Naive thymus-derived CD8-positive, alpha-beta T cell (primary cell): ENCODE measurements at regions not wholly inside any gene's neighbourhood (a gene's known extent, or its start where the extent isn't known, plus 50 kb on each side); places are given as distances from the start of the nearest gene placed in this dataset.

Experiments used
- ATAC-seq, 2 donors: fragments of 150-1000 bp; cut with Tn5 transposase in 1 of 2; sonication (Bioruptor Pico), chemical (Tn5 transposase) in 1 of 2; 1 replicate in 1 of 2; 2 replicates in 1 of 2; pipeline ENCODE4 v1.10.0; 2021; ENCODE audit warnings: mild to moderate bottlenecking in 2 of 2, moderate library complexity in 2 of 2
- POLR2A ChIA-PET: fragments of 350-600 bp; sonication (Branson Sonifier 250); formaldehyde crosslinking; loops from one replicate; lab custom pipeline; 2021; ENCODE audit warnings: antibody characterized with exemption; lab: Charles Lee
- DNase-seq, 10 donors: peaks; one replicate each; pipeline versions ENCODE4 v3.0.0 to v3.0.0-alpha.2; 2020 to 2022
- H3K27ac Mint-ChIP-seq, 10 donors: one replicate each; pipeline ENCODE4 v1.8.0; 2020 to 2022; ENCODE audit warnings: mild to moderate bottlenecking in 10 of 10, mixed read lengths in 10 of 10, moderate library complexity in 4 of 10, inconsistent platforms in 1 of 10
- H3K27me3 Mint-ChIP-seq, 5 donors: one replicate each; pipeline ENCODE4 v1.8.0; 2021 to 2022; ENCODE audit warnings: mixed read lengths in 5 of 5
- H3K36me3 Mint-ChIP-seq, 3 donors: one replicate each; pipeline ENCODE4 v1.8.0; 2020 to 2022; ENCODE audit warnings: mixed read lengths in 3 of 3, mild to moderate bottlenecking in 2 of 3, inconsistent platforms in 1 of 3
- H3K4me1 Mint-ChIP-seq, 4 donors: one replicate each; pipeline ENCODE4 v1.8.0; 2021 to 2022; ENCODE audit warnings: mixed read lengths in 4 of 4
- H3K4me3 Mint-ChIP-seq, 10 donors: one replicate each; pipeline ENCODE4 v1.8.0; 2020 to 2022; ENCODE audit warnings: mild to moderate bottlenecking in 10 of 10, mixed read lengths in 10 of 10, moderate library complexity in 6 of 10, inconsistent platforms in 1 of 10
- H3K9me3 Mint-ChIP-seq, 9 donors: one replicate each; pipeline ENCODE4 v1.8.0; 2020 to 2022; ENCODE audit warnings: mixed read lengths in 9 of 9, mild to moderate bottlenecking in 3 of 9, inconsistent platforms in 1 of 9, moderate library complexity in 1 of 9

- peaks cover 0 to 2% (median 0%) of the 10 kb centered on the region in 4 donors for H3K4me1 Mint-ChIP-seq
- no peak for ATAC-seq
- no peak overlapping the region for H3K4me3 Mint-ChIP-seq
- H3K27ac Mint-ChIP-seq: no peak overlapping the region
- H3K9me3 Mint-ChIP-seq: no peaks in the 10 kb centered on the region
- H3K36me3 Mint-ChIP-seq: no peaks in the 10 kb centered on the region
- POLR2A ChIA-PET: no interaction called here
- H3K27me3 Mint-ChIP-seq: peaks cover 0 to 13% (median 3%) of the 10 kb centered on the region in 5 donors
- no peak for DNase-seq
These were observed 126.2 kb upstream of the SH3BP4 start for GRCh38 chr2:234825616-234826015.

DNA sequence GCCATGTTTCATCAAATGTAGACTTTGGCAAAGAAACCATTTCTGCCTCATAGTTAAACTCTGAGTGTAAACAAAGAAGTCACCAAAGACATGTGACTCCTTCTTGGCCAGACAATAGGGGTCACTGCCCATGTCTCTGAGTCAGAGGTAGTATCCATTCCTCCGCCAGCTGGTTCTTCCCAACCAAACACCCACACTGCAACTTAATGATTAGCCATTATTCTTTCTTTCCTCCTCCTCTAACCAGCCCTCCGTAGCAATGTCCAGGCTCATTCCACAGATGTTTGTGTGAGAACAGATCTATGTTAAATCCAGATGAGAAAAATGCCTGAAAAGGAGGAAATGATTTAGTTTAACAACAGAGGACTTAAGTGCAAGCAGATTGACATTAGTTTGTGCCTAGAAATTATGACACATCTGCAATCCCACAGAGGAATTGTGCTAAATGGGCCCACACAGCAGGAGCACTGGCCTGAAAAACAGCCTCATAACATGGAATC lies 127.9 kb upstream of the SH3BP4 start:
- no peak for ATAC-seq
- POLR2A ChIA-PET: no interaction called here

DNA sequence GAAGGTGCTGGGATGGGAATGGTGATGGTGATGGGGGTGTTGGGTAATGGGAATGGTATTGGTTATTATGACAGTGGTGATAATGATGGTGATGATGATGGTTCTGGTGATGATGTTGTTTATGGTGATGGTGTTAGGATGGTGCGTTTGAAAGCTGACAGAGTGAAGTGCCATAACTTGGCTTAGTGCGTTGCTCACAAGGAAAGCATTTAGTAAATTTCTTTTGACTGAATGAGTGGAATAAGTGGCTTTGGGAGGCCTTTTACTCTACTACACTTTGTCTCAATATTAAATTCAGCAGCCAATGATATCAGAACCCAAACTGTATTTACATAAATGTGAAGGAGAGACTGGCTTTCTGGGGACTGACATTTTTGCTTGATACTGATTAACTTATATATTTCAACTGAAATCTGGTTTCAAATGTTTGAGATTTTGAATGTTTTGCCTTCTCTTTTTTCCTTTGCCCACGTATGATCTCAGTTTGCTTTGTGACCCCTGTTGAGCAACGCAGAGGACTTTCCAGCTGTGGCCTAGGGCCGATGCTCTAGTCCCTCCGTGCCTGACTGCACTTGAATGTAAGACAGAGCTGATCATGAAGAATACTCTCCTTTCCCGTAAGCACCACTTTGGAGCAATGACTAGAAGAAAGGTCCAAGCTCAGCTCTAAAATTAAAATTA lies 128.5 kb upstream of the SH3BP4 start:
- Mint-ChIP-seq H3K4me3 (no peak overlapping the region), H3K36me3 (no peaks in the 10 kb centered on the region), H3K27ac (no peak overlapping the region), H3K27me3 (peaks cover 0 to 13% (median 3%) of the 10 kb centered on the region in 5 donors), H3K4me1 (peaks cover 0 to 2% (median 0%) of the 10 kb centered on the region in 4 donors), H3K9me3 (no peaks in the 10 kb centered on the region)
- POLR2A ChIA-PET: no interaction called here
- no peak for ATAC-seq
- no peak for DNase-seq

More for the DNA sequence above, 127.9 kb upstream of the SH3BP4 start:
- Mint-ChIP-seq H3K4me1 (peaks cover 0 to 2% (median 0%) of the 10 kb centered on the region in 4 donors), H3K27me3 (peaks cover 0 to 11% (median 3%) of the 10 kb centered on the region in 5 donors), H3K4me3 (no peak overlapping the region), H3K9me3 (no peaks in the 10 kb centered on the region), H3K36me3 (no peaks in the 10 kb centered on the region), H3K27ac (no peak overlapping the region)
- no peak for DNase-seq

DNA sequence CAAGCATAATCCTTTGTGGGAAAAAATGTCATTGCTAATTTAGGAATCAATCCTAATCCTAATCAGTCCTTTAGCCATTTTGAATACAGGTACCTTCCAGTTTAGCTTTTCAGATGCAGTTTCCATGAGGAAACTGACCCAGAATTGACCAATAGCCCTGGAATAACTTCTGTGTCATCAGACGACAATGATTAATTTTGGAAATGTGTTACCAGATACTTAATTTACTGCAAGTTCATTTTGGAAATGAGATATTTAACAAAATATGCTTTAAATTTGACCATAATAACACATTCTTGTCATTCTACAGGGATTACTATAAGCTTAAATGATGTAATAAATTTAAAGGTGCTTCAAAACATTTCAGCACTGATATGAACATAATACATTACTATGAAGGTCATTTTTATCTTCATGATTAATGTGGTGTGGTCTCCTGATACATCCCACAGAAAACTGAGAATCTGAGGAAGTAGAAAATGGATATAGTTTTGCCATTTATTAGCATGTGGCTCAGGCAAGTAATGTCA lies 129.8 kb upstream of the SH3BP4 start:
- DNase-seq: no peak
- Mint-ChIP-seq H3K4me1 (peaks cover 0 to 2% (median 0%) of the 10 kb centered on the region in 4 donors), H3K27me3 (peaks cover 0 to 16% (median 3%) of the 10 kb centered on the region in 5 donors), H3K9me3 (no peaks in the 10 kb centered on the region), H3K4me3 (no peak overlapping the region), H3K27ac (no peak overlapping the region), H3K36me3 (no peaks in the 10 kb centered on the region)
- no peak for ATAC-seq
- POLR2A ChIA-PET: no interaction called here

DNA sequence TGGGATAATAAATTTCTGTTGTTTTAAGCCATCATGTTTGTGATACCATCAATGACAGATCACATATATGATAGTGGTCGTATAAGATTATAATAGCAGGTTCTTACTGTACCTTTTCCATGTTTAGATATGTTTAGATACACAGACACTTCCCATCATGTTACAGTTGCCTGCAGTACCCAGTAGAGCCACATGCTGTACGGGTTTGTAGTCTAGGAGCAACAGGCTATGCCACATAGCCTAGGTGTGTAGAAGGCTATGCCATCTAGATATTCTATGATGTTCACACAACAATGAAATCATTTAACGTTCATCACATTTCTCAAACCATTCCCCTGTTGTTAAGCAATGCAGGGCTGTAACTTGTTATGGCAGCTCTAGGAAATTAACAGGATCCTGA lies 132.9 kb upstream of the SH3BP4 start:
- Mint-ChIP-seq H3K27ac (no peak overlapping the region), H3K4me1 (no peaks in the 10 kb centered on the region), H3K9me3 (peaks cover 0 to 3% (median 0%) of the 10 kb centered on the region in 9 donors), H3K27me3 (peaks cover under 1 to 23% (median 4%) of the 10 kb centered on the region in 5 donors), H3K4me3 (no peak overlapping the region), H3K36me3 (no peaks in the 10 kb centered on the region)
- ATAC-seq (no peak), DNase-seq (no peak)
- POLR2A ChIA-PET: no interaction called here

DNA sequence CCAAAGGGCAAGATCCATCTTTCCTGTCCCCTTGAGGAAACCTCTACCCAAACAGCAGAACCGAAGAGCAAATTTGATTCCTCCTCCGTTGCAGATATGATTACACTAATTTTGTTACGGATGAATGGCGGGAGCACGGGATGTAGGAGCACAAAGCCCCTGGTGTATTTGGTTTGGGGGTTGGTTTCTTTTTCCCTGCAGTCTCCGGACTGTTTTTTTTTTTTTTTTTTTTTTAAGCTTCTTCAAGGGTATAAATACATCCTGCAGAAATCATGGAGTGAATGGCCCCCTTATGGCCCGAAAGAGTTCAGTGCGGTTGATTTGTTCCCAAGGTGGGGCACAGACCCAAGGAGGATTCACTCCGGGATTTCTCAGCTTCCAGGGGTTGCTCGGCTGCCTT lies 135.3 kb upstream of the SH3BP4 start:
- peaks cover 0 to 3% (median 0%) of the 10 kb centered on the region in 9 donors for H3K9me3 Mint-ChIP-seq
- no peak overlapping the region for H3K27ac Mint-ChIP-seq
- ATAC-seq: no peak
- no peaks in the 10 kb centered on the region for H3K36me3 Mint-ChIP-seq
- peaks cover 6 to 35% (median 10%) of the 10 kb centered on the region in 5 donors for H3K27me3 Mint-ChIP-seq
- no peak overlapping the region for H3K4me3 Mint-ChIP-seq
- POLR2A ChIA-PET: no interaction called here
- no peak for DNase-seq
- H3K4me1 Mint-ChIP-seq: no peaks in the 10 kb centered on the region

- Mint-ChIP-seq H3K9me3 (peaks cover 0 to 3% (median 0%) of the 10 kb centered on the region in 9 donors), H3K27ac (no peak overlapping the region), H3K36me3 (no peaks in the 10 kb centered on the region), H3K4me3 (no peak overlapping the region), H3K4me1 (no peaks in the 10 kb centered on the region), H3K27me3 (peaks cover 6 to 30% (median 10%) of the 10 kb centered on the region in 5 donors)
- POLR2A ChIA-PET: no interaction called here
- ATAC-seq (no peak), DNase-seq (no peak)
These were observed 135.8 kb upstream of the SH3BP4 start for GRCh38 chr2:234816056-234816455.

- DNase-seq: no peak
- no peak overlapping the region for H3K27ac Mint-ChIP-seq
- no peaks in the 10 kb centered on the region for H3K4me1 Mint-ChIP-seq
- peaks cover 0 to 3% (median 0%) of the 10 kb centered on the region in 9 donors for H3K9me3 Mint-ChIP-seq
- H3K27me3 Mint-ChIP-seq: peaks cover 5 to 40% (median 19%) of the 10 kb centered on the region in 5 donors
- H3K4me3 Mint-ChIP-seq: no peak overlapping the region
- no peaks in the 10 kb centered on the region for H3K36me3 Mint-ChIP-seq
- ATAC-seq: no peak
- POLR2A ChIA-PET: no interaction called here
These were observed 137.4 kb upstream of the SH3BP4 start for GRCh38 chr2:234814374-234814773.

- DNase-seq (no peak), ATAC-seq (no peak)
- peaks cover 8 to 37% (median 24%) of the 10 kb centered on the region in 5 donors for H3K27me3 Mint-ChIP-seq
- H3K9me3 Mint-ChIP-seq: peaks cover 0 to 3% (median 0%) of the 10 kb centered on the region in 9 donors
- H3K4me1 Mint-ChIP-seq: no peaks in the 10 kb centered on the region
- no peak overlapping the region for H3K27ac Mint-ChIP-seq
- no peak overlapping the region for H3K4me3 Mint-ChIP-seq
- POLR2A ChIA-PET: no interaction called here
- peaks cover 0 to 3% (median 0%) of the 10 kb centered on the region in 3 donors for H3K36me3 Mint-ChIP-seq
These were observed 139.0 kb upstream of the SH3BP4 start for GRCh38 chr2:234812851-234813250.

GRCh38 chr2:234808907-234809306 lies 142.9 kb upstream of the SH3BP4 start:
- H3K36me3 Mint-ChIP-seq: peaks cover 0 to 3% (median 0%) of the 10 kb centered on the region in 3 donors
- DNase-seq (no peak), ATAC-seq (no peak)
- no peaks in the 10 kb centered on the region for H3K4me1 Mint-ChIP-seq
- peaks cover 0 to 5% (median 0%) of the 10 kb centered on the region in 9 donors for H3K9me3 Mint-ChIP-seq
- H3K27me3 Mint-ChIP-seq: peaks cover 5 to 27% (median 21%) of the 10 kb centered on the region in 5 donors
- H3K4me3 Mint-ChIP-seq: no peak overlapping the region
- POLR2A ChIA-PET: no interaction called here
- H3K27ac Mint-ChIP-seq: no peak overlapping the region

GRCh38 chr2:234806818-234807217 lies 145.0 kb upstream of the SH3BP4 start:
- POLR2A ChIA-PET: no interaction called here
- no peak for ATAC-seq
- Mint-ChIP-seq H3K4me1 (no peaks in the 10 kb centered on the region), H3K27ac (no peak overlapping the region), H3K36me3 (peaks cover 0 to 3% (median 0%) of the 10 kb centered on the region in 3 donors), H3K4me3 (no peak overlapping the region), H3K9me3 (peaks cover 0 to 5% (median 0%) of the 10 kb centered on the region in 9 donors), H3K27me3 (peaks cover 4 to 19% (median 13%) of the 10 kb centered on the region in 5 donors)
- no peak for DNase-seq

DNA sequence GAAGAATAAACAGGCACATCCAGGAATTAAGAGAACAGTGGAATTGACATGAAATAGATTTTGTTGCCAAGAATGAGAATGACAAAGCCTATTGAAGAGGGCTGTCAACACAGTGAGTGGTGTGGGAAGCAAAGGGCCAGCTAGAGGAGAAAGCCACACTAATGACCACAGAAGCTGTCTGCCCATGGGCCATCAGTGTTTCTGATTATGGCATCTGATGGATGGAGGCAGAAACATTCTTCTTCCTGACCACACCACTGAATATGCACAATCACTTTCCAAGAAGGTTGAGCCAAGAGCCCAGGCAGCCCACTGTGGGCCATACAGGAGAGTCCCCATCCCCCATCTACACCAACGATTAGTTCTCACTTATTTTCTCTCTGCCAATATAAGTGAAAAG lies 146.0 kb upstream of the SH3BP4 start:
- POLR2A ChIA-PET: no interaction called here
- DNase-seq (no peak), ATAC-seq (no peak)
- Mint-ChIP-seq H3K27me3 (peaks cover 5 to 20% (median 12%) of the 10 kb centered on the region in 5 donors), H3K27ac (no peak overlapping the region), H3K36me3 (peaks cover 0 to 3% (median 0%) of the 10 kb centered on the region in 3 donors), H3K4me3 (no peak overlapping the region), H3K4me1 (no peaks in the 10 kb centered on the region), H3K9me3 (peaks cover 0 to 5% (median 0%) of the 10 kb centered on the region in 9 donors)

DNA sequence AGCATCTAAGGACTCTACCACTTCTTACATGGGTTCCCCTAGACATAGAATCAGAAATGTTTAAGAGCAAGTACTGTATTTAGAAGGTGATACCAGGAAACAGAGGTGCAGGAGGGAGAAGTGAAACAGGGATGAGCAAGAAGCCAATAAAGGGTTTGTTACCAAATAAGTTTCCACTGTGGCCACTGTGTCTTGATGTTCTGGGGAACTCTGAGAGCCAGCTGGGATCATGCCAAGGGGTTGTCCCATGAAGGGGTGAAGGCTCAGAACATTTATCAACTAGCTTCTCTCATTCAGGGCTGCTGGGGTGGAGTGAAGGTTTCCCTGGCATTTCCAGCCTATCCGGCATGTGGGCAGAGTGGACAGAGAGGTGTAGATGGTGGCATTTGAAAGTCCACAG lies 147.1 kb upstream of the SH3BP4 start:
- H3K9me3 Mint-ChIP-seq: peaks cover 0 to 5% (median 0%) of the 10 kb centered on the region in 9 donors
- peaks cover 7 to 22% (median 13%) of the 10 kb centered on the region in 5 donors for H3K27me3 Mint-ChIP-seq
- no peak overlapping the region for H3K4me3 Mint-ChIP-seq
- H3K27ac Mint-ChIP-seq: no peak overlapping the region
- DNase-seq: no peak
- H3K4me1 Mint-ChIP-seq: no peaks in the 10 kb centered on the region
- H3K36me3 Mint-ChIP-seq: peaks cover 0 to 3% (median 0%) of the 10 kb centered on the region in 3 donors
- POLR2A ChIA-PET: no interaction called here
- ATAC-seq: no peak
